OCI-LY7 (cell line): ENCODE measurements at regions not wholly inside any gene's neighbourhood (a gene's known extent, or its start where the extent isn't known, plus 50 kb on each side); places are given as distances from the start of the nearest gene placed in this dataset.

Experiments used
- EZH2phosphoT487 ChIP-seq: fragments of 200-600 bp; sonication (generic); IDR thresholded peaks from 2 replicates; pipeline ENCODE4 v1.6.1; 2018; ENCODE audit warnings: low read depth, borderline replicate concordance, mild to moderate bottlenecking, mixed run types, antibody characterized with exemption, low read length, moderate library complexity, mixed read lengths
- TF ChIP-seq, protein P1 (sequence below): fragments of 200-600 bp; sonication (generic); conservative IDR thresholded peaks from 2 replicates; pipeline ENCODE4 v1.5.1; 2014; ENCODE audit warnings: mild to moderate bottlenecking, antibody characterized with exemption, low read length, moderate library complexity, mixed read lengths

DNA sequence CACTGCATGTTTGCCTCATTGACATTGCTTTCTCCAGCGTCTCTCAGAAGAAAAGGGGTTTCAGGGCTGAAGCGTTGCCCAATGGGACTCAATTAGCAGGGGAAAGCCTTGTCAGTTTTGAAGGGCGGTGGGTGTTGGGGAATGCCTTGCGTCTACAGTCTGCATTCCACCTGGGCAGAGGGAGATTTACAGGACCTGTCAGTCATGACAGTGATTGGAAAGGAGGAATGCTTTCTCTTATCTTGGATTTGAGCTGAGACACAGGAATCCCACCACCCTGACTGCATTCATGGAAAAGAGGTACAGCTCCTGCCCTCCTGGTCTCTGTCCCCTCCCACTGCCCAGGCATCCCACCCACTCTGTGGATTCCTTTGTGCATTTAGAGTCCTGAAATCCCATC is 123.9 kb downstream of the ACKR3 start:
- TF ChIP-seq, protein P1, sequence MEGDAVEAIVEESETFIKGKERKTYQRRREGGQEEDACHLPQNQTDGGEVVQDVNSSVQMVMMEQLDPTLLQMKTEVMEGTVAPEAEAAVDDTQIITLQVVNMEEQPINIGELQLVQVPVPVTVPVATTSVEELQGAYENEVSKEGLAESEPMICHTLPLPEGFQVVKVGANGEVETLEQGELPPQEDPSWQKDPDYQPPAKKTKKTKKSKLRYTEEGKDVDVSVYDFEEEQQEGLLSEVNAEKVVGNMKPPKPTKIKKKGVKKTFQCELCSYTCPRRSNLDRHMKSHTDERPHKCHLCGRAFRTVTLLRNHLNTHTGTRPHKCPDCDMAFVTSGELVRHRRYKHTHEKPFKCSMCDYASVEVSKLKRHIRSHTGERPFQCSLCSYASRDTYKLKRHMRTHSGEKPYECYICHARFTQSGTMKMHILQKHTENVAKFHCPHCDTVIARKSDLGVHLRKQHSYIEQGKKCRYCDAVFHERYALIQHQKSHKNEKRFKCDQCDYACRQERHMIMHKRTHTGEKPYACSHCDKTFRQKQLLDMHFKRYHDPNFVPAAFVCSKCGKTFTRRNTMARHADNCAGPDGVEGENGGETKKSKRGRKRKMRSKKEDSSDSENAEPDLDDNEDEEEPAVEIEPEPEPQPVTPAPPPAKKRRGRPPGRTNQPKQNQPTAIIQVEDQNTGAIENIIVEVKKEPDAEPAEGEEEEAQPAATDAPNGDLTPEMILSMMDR = no peak
- no peak for TF ChIP-seq EZH2phosphoT487
